ENCODE measurements at regions not wholly inside any gene's neighbourhood (a gene's known extent, or its start where the extent isn't known, plus 50 kb on each side); places are given as distances from the start of the nearest gene placed in this dataset.
A peak's percentile ranks its signal among the peaks of the same experiment; 100 is the strongest.
"Not testable (repeated sequence)": the region's sequence is repeated elsewhere in the genome, so short reads cannot be mapped to it uniquely, and the experiment has no call there.

GRCh38 chr6:134666125-134666524 is 283.8 kb downstream of the ALDH8A1 start:
- no peak overlapping the region for H3K4me3 ChIP-seq (ENCODE audit: low read depth in 1 of 2, low read length in 1 of 2)
- peaks cover 15 to 19% of the 10 kb centered on the region in 2 experiments for H3K4me1 ChIP-seq (ENCODE audit: control insufficient read depth in 1 of 2, insufficient read depth in 1 of 2, low read depth in 1 of 2, low read length in 1 of 2)
- H3K9me3 ChIP-seq: no peaks in the 10 kb centered on the region
- no peaks in the 10 kb centered on the region for H3K36me3 ChIP-seq
- no peak overlapping the region for H3K27ac ChIP-seq
- TF ChIP-seq CTCF (IDR thresholded peaks at IDR 0.05): no peak
- no peaks in the 10 kb centered on the region for H3K27me3 ChIP-seq

GRCh38 chr6:134665029-134665723 is 284.7 kb downstream of the ALDH8A1 start:
- Histone ChIP-seq H3K36me3 (no peaks in the 10 kb centered on the region), H3K9me3 (no peaks in the 10 kb centered on the region), H3K4me3 (ENCODE audit: low read depth in 1 of 2, low read length in 1 of 2) (no peak overlapping the region), H3K4me1 (ENCODE audit: control insufficient read depth in 1 of 2, insufficient read depth in 1 of 2, low read depth in 1 of 2, low read length in 1 of 2) (peaks cover 16 to 19% of the 10 kb centered on the region in 2 experiments), H3K27ac (no peak overlapping the region), H3K27me3 (no peaks in the 10 kb centered on the region)
- no peak for TF ChIP-seq CTCF (IDR thresholded peaks at IDR 0.05)

GRCh38 chr6:134663800-134664535 is 285.9 kb downstream of the ALDH8A1 start:
- no peaks in the 10 kb centered on the region for H3K36me3 ChIP-seq
- no peak for TF ChIP-seq CTCF (IDR thresholded peaks at IDR 0.05)
- no peak overlapping the region for H3K27ac ChIP-seq
- H3K4me3 ChIP-seq (ENCODE audit: low read depth in 1 of 2, low read length in 1 of 2): no peak overlapping the region
- no peaks in the 10 kb centered on the region for H3K27me3 ChIP-seq
- no peaks in the 10 kb centered on the region for H3K9me3 ChIP-seq
- peaks cover 16 to 19% of the 10 kb centered on the region in 2 experiments for H3K4me1 ChIP-seq (ENCODE audit: control insufficient read depth in 1 of 2, insufficient read depth in 1 of 2, low read depth in 1 of 2, low read length in 1 of 2)

GRCh38 chr6:134663356-134663755 is 286.5 kb downstream of the ALDH8A1 start:
- H3K36me3 ChIP-seq: no peaks in the 10 kb centered on the region
- TF ChIP-seq CTCF (IDR thresholded peaks at IDR 0.05): no peak
- no peaks in the 10 kb centered on the region for H3K27me3 ChIP-seq
- H3K27ac ChIP-seq: no peak overlapping the region
- H3K4me1 ChIP-seq (ENCODE audit: control insufficient read depth in 1 of 2, insufficient read depth in 1 of 2, low read depth in 1 of 2, low read length in 1 of 2): peaks cover 16 to 19% of the 10 kb centered on the region in 2 experiments
- no peaks in the 10 kb centered on the region for H3K9me3 ChIP-seq
- no peak overlapping the region for H3K4me3 ChIP-seq (ENCODE audit: low read depth in 1 of 2, low read length in 1 of 2)

- peaks cover 16 to 19% of the 10 kb centered on the region in 2 experiments for H3K4me1 ChIP-seq (ENCODE audit: control insufficient read depth in 1 of 2, insufficient read depth in 1 of 2, low read depth in 1 of 2, low read length in 1 of 2)
- no peaks in the 10 kb centered on the region for H3K9me3 ChIP-seq
- H3K27ac ChIP-seq: peak overlapping the region; percentile 58
- H3K27me3 ChIP-seq: no peaks in the 10 kb centered on the region
- no peaks in the 10 kb centered on the region for H3K36me3 ChIP-seq
- H3K4me3 ChIP-seq (ENCODE audit: low read depth in 1 of 2, low read length in 1 of 2): no peak overlapping the region
- no peak for TF ChIP-seq CTCF (IDR thresholded peaks at IDR 0.05)
These were observed 287.7 kb downstream of the ALDH8A1 start for GRCh38 chr6:134662077-134662700.

- not testable (repeated sequence) for H3K4me3 ChIP-seq (ENCODE audit: low read depth in 1 of 2, low read length in 1 of 2); H3K27me3 ChIP-seq; H3K27ac ChIP-seq; H3K36me3 ChIP-seq; H3K9me3 ChIP-seq
- peaks cover 16 to 19% of the 10 kb centered on the region in 2 experiments for H3K4me1 ChIP-seq (ENCODE audit: control insufficient read depth in 1 of 2, insufficient read depth in 1 of 2, low read depth in 1 of 2, low read length in 1 of 2)
These were observed 290.0 kb downstream of the ALDH8A1 start for GRCh38 chr6:134659885-134660284.
